HG03103 (cell line): ENCODE measurements at regions not wholly inside any gene's neighbourhood (a gene's known extent, or its start where the extent isn't known, plus 50 kb on each side); places are given as distances from the start of the nearest gene placed in this dataset.

Source experiments
- ATAC-seq: cut with Tn5 transposase; IDR thresholded peaks from one replicate; pipeline ENCODE4 v1.9.1; 2021; ENCODE audit warnings: low read depth; ENCODE audit not compliant: unreplicated experiment

DNA sequence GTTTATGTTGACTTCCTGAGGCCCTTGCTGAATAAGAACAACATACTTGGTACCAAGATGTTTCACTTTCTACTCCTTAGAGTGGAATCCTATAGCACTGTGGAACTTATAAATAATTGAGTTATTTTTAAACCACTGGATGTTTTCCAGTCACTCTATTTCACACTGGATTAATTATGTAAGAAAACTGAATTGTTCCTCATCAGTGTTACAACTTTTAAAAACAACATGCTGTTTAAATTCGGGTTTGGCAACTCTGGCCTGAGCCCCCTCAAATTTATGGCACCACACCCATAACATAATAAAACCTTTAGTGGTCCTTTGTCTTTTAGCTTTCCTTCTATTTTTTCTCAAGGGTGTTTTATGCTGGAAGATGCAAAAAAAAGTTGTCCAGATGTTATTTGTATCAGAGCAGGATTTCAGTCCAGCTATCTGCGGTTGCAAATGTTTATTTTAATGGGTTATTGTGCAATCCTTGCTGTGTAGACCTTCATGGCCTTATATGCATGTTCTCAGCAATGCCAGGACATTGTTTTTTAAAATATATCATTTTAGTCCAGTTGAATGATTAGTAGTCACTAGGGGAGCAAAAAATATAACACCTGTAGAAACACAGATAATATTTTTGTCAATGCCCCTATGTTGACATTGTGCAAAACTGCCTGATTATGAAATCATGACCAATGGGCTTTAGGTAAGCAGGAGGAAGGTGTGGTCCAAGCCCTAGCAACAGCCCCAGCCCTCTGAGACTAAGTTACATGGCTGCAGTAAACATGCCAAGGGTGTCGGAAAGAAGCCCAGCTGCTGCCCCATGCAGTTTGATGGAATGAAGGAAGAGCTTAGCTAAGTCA, 638.0 kb upstream of the ZEB2 start:
- no peak for ATAC-seq

DNA sequence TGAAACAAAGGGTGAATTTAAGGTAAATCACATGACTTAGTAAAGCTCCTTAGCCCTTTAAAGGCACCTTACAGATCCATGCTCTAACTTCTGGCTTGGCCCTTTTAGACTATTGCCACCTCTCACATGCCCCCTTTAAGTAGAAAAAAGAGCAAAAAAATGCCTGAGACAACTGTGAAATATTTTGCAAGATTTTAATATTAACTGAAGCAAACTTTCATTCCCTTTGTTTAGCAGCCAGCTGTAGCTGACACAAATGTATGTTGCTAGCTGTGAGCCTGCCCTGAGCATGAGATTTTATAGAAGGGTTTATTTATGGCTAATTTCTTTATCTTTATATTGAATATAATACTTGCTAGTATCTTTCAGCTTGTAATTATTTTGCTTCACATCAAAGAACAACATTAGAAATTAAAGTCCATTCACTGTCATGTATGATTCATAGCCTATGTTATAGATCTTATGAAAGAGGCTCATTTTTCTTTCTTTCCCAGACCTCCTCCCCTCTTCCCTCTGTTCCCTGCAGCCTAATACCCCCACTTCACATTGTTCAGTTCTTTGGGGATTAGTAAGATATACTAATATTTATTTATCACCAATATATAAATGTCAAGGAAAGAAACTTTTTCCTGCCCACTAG, 637.2 kb upstream of the ZEB2 start:
- ATAC-seq, result no peak

DNA sequence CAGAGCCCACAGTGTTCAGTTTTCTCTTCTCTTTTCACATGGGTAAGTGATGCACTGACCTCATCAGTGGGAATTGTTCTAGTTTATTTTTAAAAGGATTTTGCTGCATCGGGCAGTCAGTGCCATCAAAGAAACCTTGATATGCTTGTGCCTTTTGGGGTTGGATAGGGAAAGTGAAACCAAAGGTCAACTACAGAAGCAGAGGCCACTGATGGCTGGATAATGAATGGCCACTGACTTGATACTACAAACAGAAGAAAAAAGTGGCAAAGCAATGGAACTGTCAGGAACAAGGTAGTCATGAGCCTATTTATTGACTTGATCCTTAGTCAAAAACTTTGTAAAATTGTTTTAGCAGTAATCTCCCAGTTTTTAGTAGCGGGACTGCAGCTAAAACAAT, 636.3 kb upstream of the ZEB2 start:
- ATAC-seq, result no peak

GRCh38 chr2:145155196-145155595, 635.3 kb upstream of the ZEB2 start:
- ATAC-seq, result no peak

DNA sequence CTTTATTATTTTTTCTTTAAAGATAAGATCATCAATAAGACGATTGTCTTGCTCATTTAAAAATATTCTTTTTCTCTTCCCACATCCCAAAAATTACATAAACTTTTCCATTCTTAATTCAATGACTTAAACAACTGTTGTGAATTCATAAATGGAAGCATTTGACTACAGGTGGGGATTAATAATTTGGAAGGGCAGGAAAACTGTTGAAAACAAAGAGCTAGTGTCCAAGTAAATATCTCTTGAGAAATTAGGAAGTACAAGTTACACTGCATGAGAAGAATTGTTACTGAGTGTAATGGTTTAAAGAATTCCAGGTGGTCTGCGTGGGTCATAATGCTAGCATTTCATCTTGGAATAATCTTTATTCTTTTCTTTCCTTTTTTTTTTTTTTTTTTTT, 634.8 kb upstream of the ZEB2 start:
- no peak for ATAC-seq

DNA sequence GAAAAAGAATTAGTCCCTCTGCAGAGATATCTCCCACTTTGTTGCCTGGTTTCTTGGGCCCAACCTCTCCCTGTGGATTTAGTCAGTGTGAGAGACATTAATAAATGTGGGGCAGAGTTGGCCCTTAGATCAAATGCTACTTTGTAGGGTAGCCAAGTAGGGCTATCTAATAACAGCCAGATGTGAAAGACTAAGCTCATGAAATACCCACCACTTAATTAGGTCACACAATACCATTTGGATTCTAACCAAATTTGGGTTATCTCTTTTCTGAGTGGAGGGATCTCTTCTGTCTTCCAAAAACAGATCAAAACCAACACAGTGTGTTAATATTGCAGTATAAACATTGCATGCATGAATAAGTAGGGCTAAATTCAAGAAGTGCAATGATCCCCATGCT, 626.8 kb upstream of the ZEB2 start:
- no peak for ATAC-seq

- no peak for ATAC-seq
Observed at GRCh38 chr2:145144131-145144728, 624.3 kb upstream of the ZEB2 start.

GRCh38 chr2:145141981-145142380, 622.1 kb upstream of the ZEB2 start:
- no peak for ATAC-seq

DNA sequence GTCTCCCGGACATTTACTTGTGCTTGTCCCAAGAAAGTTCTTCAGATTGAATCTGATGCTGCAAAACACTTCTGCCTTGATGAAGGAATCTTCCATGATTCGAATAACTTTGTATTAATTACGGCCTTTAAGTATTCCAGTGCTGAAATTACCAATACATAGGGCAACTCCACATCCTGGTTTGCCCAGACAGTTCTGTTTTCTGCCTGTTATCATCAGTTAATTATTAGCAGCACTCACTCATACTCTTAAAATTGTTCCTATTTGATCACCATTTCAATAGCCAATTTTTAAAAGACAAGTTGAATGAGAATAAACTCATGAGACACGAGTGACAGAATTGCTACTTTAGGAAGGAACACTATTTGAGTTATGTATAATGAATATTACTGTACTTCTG, 620.7 kb upstream of the ZEB2 start:
- no peak for ATAC-seq

GRCh38 chr2:145138626-145139025, 618.7 kb upstream of the ZEB2 start:
- no peak for ATAC-seq

- ATAC-seq, result no peak
Observed at GRCh38 chr2:145137901-145138300, 618.0 kb upstream of the ZEB2 start.

DNA sequence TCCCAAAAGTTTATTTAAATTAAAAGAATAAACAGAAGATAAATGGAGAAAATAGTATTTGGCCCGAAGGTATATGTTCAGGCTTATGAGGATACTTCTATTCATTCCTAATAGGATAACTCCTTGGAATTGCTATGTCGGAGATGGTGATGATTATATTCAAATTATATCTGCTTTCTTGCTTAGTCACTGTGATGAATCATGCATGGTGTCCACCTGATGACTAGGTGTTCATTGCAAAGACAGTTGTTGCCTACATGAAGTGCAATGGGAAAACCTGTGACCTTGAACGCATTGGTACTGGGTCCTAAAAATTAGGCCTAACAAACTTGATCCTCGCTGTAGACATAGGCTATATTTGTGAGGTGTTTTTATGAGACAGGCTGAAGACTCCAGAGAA, 617.3 kb upstream of the ZEB2 start:
- ATAC-seq, result no peak

GRCh38 chr2:145136702-145137101, 616.8 kb upstream of the ZEB2 start:
- no peak for ATAC-seq

DNA sequence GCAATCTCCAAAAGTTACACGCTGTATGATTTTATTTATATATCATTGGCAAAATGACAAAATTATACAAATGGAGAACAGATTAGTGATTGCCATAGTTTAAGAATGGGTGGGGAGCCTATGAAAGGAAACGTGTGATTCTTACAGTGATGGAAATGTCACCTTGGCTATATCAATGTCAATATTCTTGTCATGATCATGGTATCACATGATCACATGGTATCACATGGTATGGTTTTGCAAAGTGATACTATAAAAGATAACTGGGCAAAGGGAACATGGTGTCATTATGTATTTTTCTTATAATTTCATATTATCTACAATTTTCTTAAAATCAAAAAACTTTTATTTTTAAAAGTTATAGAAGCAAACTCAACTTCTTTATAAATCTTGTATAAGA, 606.2 kb upstream of the ZEB2 start:
- no peak for ATAC-seq

DNA sequence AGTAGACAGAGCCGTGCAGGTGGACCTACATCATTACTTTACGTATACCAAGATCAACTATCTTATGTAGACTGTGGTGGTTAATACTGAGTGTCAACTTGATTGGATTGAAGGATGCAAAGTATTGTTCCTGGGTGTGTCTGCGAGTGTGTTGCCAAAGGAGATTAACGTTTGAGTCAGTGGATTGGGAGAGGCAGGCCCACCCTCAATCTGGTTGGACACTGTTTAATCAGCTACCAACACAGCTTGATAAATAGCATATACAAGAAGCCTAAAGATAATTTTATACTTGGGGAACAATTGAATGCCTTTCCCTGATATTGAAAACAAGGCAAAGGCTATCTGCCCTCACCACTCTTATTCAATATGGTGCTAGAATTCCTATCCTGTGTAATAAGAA, 604.2 kb upstream of the ZEB2 start:
- ATAC-seq, result no peak

DNA sequence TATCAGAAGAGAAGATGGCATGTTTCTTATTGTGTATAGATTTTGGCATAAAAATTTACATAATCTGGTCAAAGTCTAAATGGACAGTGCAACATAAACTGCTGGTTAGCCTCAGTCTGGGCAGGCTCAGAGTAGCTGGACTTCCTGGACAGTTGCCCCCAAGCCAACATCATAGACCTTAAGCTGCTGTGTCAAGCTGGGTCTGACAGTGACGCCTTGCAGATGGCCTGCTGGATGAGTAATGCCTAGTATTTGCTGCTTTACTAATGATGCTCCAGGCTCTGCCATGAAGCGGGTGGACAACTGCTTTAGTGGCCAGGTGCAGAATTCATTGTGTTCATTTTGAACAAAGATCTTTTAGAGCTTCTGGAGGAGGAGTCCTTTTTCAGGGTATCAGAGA, 603.7 kb upstream of the ZEB2 start:
- no peak for ATAC-seq

DNA sequence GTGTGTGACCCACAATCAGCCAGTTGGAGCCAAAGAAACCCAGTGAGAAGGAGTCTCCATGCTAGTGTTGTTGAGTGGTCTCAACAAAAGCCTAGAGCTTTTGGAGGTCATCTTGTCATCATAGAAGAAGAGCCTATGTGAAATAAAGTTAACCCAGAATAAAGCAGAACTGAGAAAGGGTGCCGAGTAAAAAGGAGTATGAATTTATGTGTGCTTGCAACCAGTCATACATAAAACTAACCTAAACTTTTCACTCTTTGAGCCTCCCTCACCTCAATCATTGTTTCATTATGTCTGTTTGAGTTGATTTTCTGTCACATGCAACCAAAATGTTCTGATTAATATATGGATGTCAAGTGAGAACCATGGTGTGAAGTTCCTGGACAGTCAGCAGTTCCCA, 599.3 kb upstream of the ZEB2 start:
- ATAC-seq, result peak; percentile 85

- no peak for ATAC-seq
Observed at GRCh38 chr2:145116834-145117725, 597.2 kb upstream of the ZEB2 start.

- no peak for ATAC-seq
Observed at GRCh38 chr2:145116056-145116455, 596.1 kb upstream of the ZEB2 start.

GRCh38 chr2:145114726-145115125, 594.8 kb upstream of the ZEB2 start:
- ATAC-seq, result no peak

- no peak for ATAC-seq
Observed at GRCh38 chr2:145112467-145112866, 592.5 kb upstream of the ZEB2 start.
